Endothelial cell of umbilical vein (primary cell): ENCODE measurements at regions not wholly inside any gene's neighbourhood (a gene's known extent, or its start where the extent isn't known, plus 50 kb on each side); places are given as distances from the start of the nearest gene placed in this dataset.

Experiments
- CTCF ChIP-seq, 2 donors: IDR thresholded peaks; 1 replicate in 1 of 2; 2 replicates in 1 of 2; pipeline ENCODE4 v1.5.1; 2011; ENCODE audit warnings: low read length in 2 of 2, mild to moderate bottlenecking in 2 of 2, moderate library complexity in 2 of 2, control low read depth in 1 of 2, inconsistent platforms in 1 of 2, low read depth in 1 of 2; ENCODE audit not compliant: insufficient read depth in 1 of 2; ENCODE audit errors: extremely low read depth in 1 of 2
- MAX ChIP-seq: IDR thresholded peaks from 2 replicates; pipeline ENCODE4 v1.6.1; 2011; ENCODE audit not compliant: insufficient read depth, insufficient read length
- MYC ChIP-seq: IDR thresholded peaks from one replicate; pipeline ENCODE4 v1.6.1; 2011; ENCODE audit warnings: mild to moderate bottlenecking, low read depth, low read length
- POLR2A ChIP-seq: IDR thresholded peaks from 2 replicates; pipeline ENCODE4 v1.6.1; 2012; ENCODE audit warnings: low read depth, mild to moderate bottlenecking, control low read depth, low read length

GRCh38 chr3:104429727-104430126 lies 937.0 kb upstream of the ALCAM start:
- TF ChIP-seq MAX (no peak), MYC (no peak), CTCF (IDR thresholded peaks at IDR 0.05; ENCODE audit: extremely low read depth in 1 of 2, insufficient read depth in 1 of 2, low read depth in 1 of 2, low read length in 2 of 2) (no peak), POLR2A (no peak)
